OCI-LY7 (cell line): ENCODE measurements at regions not wholly inside any gene's neighbourhood (a gene's known extent, or its start where the extent isn't known, plus 50 kb on each side); places are given as distances from the start of the nearest gene placed in this dataset.

Experiments
- EZH2phosphoT487 ChIP-seq: fragments of 200-600 bp; sonication (generic); IDR thresholded peaks from 2 replicates; pipeline ENCODE4 v1.6.1; 2018; ENCODE audit warnings: low read depth, borderline replicate concordance, mild to moderate bottlenecking, mixed run types, antibody characterized with exemption, low read length, moderate library complexity, mixed read lengths
- TF ChIP-seq, protein P1 (sequence below): fragments of 200-600 bp; sonication (generic); conservative IDR thresholded peaks from 2 replicates; pipeline ENCODE4 v1.5.1; 2014; ENCODE audit warnings: mild to moderate bottlenecking, antibody characterized with exemption, low read length, moderate library complexity, mixed read lengths

DNA sequence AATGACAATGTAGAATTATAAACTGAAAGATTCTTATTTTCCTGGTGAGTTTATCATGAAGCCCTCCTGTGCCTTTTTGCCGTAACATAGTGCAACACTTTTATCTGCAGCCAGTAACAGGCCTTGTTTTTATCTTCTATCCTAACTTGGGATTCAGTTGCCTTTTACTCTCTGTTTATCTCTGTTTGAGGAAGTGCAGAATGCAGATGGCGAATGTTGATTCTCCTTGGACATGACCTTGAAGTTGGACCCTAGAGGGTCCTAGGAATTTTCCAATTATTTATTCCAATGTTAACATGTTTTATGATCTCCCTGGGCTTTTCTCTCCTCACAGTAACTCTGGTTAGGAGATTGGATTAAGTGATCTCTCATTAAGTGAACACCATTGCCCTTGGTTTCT, 165.0 kb downstream of the FMR1NB start:
- TF ChIP-seq, protein P1, sequence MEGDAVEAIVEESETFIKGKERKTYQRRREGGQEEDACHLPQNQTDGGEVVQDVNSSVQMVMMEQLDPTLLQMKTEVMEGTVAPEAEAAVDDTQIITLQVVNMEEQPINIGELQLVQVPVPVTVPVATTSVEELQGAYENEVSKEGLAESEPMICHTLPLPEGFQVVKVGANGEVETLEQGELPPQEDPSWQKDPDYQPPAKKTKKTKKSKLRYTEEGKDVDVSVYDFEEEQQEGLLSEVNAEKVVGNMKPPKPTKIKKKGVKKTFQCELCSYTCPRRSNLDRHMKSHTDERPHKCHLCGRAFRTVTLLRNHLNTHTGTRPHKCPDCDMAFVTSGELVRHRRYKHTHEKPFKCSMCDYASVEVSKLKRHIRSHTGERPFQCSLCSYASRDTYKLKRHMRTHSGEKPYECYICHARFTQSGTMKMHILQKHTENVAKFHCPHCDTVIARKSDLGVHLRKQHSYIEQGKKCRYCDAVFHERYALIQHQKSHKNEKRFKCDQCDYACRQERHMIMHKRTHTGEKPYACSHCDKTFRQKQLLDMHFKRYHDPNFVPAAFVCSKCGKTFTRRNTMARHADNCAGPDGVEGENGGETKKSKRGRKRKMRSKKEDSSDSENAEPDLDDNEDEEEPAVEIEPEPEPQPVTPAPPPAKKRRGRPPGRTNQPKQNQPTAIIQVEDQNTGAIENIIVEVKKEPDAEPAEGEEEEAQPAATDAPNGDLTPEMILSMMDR, result no peak
- no peak for TF ChIP-seq EZH2phosphoT487
